ENCODE measurements at regions not wholly inside any gene's neighbourhood (a gene's known extent, or its start where the extent isn't known, plus 50 kb on each side); places are given as distances from the start of the nearest gene placed in this dataset.
"Not testable (repeated sequence)": the region's sequence is repeated elsewhere in the genome, so short reads cannot be mapped to it uniquely, and the experiment has no call there.

- no peak for DNase-seq (ENCODE audit: low spot score)
Observed at GRCh38 chr5:113652161-113652560, 138.7 kb downstream of the YTHDC2 start.

DNA sequence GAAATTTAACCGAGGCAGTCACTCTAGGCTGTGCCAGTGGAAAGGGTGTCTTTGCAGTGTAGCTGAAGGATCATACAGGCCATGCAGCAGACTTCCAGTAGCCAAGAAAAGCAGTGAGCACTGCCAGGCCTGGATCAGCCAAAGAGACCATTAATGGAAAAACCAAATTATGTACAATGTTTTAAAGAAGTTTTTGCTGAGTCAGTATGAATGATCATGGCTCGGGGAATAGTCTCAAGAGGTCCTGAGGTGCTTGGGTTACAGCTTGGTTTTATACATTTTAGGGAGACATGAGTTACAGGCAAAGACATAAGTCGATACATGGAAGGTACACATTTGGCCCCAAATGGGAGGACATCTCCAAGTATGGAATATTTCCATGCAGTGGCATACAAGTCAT, 141.3 kb downstream of the YTHDC2 start:
- no peak for DNase-seq (ENCODE audit: low spot score)

DNA sequence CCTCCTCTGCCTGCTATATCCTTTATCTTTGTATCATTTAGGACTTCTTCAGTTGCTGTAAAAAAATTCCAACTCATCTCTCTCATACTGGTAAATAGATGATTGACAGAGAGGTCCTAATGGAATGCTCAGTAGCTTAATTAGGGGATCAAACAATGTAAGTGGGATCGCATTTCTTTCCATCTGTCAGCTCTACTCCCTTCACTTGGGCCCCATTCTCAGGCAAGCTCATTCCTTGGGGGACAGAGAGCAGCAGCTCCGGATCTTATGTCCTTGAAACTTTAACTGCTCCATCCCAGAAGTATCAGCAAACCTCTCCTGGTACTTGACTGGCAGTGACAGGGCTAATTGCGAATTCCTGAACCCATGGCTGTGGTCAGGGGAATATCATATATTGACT, 146.7 kb downstream of the YTHDC2 start:
- DNase-seq (ENCODE audit: low spot score): no peak

DNA sequence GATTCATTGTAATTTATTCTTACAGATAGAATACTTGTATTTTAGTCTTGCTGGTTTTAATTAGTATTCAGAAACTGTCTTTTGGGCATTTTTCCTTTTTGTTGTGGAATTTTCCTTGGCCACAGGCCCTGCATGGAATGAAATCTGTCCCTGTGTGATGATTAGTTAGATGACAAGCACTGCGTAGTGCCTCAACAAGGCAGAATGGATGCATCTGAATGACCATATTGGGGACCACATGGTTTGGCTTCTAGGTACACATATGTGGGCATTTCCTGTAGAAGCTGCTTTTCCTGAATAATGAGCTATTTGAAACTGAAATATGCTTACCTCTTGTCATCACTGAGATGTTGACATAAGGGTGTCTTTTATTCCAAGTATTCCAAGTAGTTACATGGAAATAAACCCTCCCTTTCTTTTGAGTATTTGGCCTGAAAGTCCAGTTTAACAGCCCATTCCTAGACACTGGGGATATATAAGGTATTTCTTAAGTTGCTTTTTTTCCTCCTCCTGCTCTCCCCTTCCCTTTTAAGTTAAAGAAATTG, 147.3 kb downstream of the YTHDC2 start:
- DNase-seq (ENCODE audit: low spot score): no peak

- peak; percentile 12 for DNase-seq (ENCODE audit: low spot score)
Observed at GRCh38 chr5:113663879-113664541, 150.5 kb downstream of the YTHDC2 start.

GRCh38 chr5:113673041-113673440, 159.5 kb downstream of the YTHDC2 start:
- no peak for DNase-seq (ENCODE audit: low spot score)

DNA sequence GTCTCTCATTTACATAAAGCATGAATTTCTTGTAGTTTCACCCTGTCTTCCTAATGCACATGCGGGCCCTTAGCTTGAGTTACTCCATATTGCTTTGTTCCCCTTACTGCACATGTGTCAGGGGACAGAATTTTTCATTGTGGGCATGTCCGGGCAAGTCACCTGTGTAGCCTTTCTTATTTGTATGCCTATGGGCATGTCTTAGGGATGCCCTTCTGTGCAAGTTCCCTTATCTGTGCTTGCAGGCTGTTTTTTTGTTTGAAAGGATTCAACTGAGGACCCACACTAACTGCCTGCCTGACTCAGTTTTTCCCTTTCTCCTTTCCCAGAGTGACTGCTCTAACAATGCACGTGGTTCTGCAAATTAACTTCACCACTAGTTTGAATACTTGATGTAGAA, 161.7 kb downstream of the YTHDC2 start:
- DNase-seq (ENCODE audit: low spot score): no peak

- DNase-seq (ENCODE audit: low spot score): no peak
Observed at GRCh38 chr5:113678202-113678601, 164.7 kb downstream of the YTHDC2 start.

DNA sequence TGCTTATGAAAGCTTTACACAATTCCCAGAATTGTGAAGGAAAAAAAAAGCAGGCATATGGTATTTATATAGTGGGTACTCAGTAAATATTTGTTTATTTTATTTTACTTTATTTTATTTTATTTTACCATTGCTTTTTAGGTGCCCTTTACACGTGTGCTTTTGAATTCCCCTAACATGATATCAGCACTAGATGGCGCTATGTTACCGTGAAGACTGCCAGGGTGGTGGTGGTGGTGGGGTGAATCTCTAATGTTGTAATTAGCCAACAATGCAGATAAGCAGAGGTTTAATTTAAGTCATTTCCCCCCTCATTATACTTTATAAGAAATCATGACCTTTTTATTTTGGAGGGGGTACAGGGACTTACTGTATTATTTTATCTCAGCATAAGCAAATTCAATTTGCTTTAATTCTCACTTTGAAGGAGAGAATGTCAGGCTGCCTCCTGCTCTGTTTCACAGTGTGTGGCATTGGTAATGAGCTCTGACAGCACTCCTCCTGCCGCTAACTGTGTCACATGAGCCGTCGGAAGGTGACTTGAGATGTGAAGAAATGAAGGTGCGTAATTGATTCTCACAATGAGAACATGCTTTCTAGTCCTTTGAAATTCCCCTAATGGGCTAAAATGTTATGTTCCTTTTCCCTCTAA, 165.6 kb downstream of the YTHDC2 start:
- peak; percentile 32 for DNase-seq (ENCODE audit: low spot score)

DNA sequence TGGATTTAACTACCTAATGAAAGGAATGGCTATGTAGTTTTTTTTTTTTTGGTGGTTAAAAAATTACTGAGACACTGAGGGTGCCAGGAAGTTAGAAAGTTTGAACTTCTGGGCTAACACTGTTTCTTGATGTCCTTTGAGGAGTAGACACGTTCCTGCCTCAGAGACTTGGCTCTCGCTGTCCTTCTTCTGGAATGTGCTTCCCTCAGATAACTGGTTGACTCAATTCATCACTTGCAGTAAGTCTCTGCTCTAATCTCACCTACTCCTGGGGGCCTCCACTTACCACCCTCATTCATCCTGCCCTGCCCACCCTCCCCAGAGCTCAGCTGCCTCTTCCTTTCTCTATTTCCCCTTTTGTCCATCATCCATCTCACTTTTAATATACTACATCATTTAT, 167.0 kb downstream of the YTHDC2 start:
- no peak for DNase-seq (ENCODE audit: low spot score)

DNA sequence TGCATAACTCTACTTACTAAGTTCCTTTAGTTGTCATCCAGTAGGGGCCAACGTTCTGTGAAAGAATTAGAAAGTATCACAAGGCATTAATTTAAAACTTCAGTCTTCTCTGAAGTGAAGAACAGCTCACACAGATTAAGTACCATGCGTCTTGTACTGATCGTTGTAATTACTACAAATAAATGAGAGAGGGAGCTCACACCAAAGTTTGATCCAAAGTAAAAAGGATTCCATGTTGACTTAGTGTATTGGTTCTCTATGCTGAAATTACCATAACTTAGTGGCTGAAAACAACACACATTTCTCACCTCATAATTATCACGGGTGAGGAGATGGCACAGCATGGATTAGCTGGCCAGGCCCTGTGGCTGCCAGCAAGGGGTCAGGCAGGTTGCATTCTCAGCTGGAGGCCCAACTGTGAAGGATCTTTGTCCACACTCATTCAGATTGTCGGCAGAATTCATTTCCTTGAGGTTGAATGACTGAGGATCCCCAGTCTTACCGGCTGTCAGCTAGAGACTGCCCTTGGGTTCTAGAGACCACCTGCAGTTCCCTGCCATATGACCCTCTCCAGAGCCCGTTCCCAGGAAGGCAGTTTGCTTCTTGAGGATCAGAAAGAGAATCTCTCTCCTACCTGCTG, 169.1 kb downstream of the YTHDC2 start:
- DNase-seq (ENCODE audit: low spot score): no peak

GRCh38 chr5:113683211-113683610, 169.7 kb downstream of the YTHDC2 start:
- DNase-seq (ENCODE audit: low spot score): no peak

- no peak for DNase-seq (ENCODE audit: low spot score)
Observed at GRCh38 chr5:113686599-113686998, 173.1 kb downstream of the YTHDC2 start.

DNA sequence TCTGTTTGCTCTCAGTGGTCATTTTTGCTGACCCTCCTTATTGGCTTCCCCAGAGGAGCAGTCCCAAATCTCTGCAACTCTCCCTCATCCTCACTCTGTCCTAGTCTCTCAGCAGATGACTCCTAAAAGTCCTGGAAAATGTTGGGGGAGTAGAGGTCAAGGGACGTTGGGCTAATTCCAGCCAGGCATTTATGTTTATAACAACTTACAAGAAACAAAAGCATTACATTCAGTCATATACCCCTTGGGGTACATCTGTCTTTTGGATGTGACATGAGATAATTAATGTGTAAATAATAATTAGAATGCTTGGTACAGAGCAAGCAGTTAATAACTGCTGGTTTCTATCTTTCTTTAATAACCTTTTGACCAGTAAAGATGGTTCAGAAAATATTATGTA, 176.2 kb downstream of the YTHDC2 start:
- DNase-seq (ENCODE audit: low spot score): no peak

- no peak for DNase-seq (ENCODE audit: low spot score)
Observed at GRCh38 chr5:113692466-113692865, 179.0 kb downstream of the YTHDC2 start.

DNA sequence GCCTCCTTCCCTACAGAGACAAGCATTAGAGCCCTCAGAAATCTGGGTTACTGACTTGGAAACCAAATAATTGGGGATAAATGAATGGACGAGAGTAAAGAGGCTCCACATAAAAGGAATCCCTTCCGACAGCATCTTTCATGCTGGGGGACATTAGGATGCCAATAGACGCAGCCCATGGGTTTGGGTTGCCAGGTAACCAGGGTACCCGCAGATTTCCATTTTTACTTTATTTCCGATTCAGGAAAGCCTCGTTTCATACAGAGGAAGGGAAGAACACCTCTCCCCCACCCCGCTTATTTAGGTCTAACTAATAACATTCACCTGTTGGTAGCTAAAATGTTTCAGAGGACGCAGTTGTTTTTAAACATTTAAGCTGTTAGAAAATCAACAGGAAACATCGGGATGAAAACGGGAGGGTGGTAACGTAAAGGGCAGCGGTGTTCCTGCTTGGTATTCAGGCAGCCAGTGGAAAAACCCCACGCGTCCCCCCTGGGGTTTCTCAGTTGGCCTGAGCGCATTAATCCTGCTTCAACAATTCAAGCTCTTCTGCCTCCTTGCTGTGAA, 179.5 kb downstream of the YTHDC2 start:
- no peak for DNase-seq (ENCODE audit: low spot score)

DNA sequence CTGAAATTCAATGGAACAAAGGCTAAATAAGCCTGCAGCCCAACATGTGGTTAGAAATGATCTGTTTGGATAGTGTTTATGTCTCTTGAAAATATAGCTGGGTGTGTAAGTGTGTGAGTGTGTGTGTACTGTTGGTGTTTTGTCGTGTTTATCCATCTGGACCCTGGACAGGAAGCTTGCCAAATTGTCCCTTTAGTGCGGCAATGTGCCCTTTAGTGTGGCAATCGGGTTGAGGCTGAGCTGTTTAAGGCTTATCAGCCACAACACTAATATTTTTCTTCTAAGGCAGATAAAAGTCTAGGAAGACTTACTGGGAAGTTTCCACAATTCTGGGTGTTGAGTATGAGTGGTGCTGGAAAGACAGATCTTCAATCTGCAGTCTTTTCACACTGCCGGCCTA, 180.2 kb downstream of the YTHDC2 start:
- DNase-seq (ENCODE audit: low spot score): no peak

- DNase-seq (ENCODE audit: low spot score): no peak
Observed at GRCh38 chr5:113694576-113694975, 181.1 kb downstream of the YTHDC2 start.

DNA sequence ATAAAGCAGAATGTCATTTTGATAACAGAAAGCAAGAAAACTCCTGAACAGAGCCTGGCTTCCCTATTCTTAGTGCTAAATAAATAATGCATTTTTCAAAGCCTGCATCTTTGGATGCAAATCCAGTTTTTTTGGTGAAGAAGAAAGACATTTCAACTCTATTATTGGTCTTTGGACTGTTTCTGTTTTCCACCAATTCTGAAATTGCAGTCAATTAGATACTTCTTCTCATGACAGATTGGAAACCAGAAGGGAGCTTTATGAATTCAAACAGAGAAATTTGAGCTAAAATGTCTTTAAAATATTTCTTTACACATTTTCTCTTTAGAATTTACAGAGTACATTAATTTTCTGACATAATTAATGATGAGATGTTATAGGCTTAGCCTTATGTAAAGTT, 189.8 kb downstream of the YTHDC2 start:
- no peak for DNase-seq (ENCODE audit: low spot score)

DNA sequence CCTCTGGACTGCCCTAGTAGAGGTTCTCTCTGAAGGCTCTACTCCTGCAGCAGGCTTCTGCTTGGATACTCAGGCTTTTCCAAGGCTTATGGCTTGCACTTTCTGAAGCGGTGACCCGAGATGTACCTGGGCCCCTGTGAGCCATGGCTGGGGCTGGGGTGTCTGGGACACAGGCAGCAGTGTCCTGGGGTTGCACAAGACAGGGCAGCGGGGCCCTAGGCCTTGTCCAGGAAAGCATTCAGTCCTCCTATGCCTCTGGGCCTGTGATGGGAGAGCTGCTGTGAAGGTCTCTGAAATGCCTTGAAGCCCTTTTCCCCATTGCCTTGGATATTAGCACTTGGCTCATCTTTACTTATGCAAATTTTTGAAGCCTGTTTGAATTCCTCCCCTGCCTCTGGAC, 192.2 kb downstream of the YTHDC2 start:
- DNase-seq (ENCODE audit: low spot score): no peak

DNA sequence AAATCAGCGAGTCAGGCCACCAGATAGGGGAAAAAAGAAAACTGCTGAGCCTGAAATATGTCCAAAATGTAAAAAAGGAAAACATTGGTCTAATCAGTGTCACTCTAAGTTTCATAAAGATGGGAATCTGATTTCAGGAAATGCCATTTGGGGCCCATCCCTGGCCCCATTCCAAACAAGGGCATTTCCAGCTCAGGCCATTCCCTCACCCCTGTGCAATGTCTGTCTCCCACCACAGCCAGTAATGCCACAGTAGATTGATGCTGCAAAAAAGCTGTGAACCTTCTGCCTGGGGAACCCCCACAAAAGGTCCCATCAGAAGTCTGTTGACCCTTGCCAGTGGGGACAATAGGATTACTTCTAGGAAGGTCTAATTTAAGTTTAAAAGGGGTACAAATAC, 199.6 kb downstream of the YTHDC2 start:
- no peak for DNase-seq (ENCODE audit: low spot score)

GRCh38 chr5:113715921-113716320, 202.4 kb downstream of the YTHDC2 start:
- DNase-seq (ENCODE audit: low spot score): not testable (repeated sequence)

- no peak for DNase-seq (ENCODE audit: low spot score)
Observed at GRCh38 chr5:113719549-113719948, 206.1 kb downstream of the YTHDC2 start.
